Hypothalamus (tissue), 51 donors: ENCODE measurements at regions not wholly inside any gene's neighbourhood (a gene's known extent, or its start where the extent isn't known, plus 50 kb on each side); places are given as distances from the start of the nearest gene placed in this dataset.

Experiments used
- DNase-seq, 51 donors: peaks; one replicate each; lab custom pipeline; 2025; lab: John Stamatoyannopoulos, UW

DNA sequence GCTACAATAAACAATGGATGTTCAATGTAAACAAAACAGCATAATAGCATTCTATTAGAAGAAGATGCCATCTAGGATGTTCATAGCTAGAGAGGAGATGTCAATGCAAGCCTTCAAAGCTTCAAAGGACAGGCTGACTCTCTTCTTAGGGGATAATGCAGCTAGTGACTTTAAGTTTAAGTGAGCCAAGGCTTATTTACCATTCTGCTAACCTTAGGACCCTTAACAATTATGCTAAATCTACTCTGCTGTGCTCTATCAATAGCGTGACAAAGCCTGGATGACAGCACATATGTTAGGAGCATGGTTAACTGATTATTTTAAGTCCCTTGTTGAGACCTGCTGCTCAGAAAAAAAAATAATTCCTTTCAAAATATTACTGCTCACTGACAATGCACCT lies 106.0 kb upstream of the SSTR1 start:
- DNase-seq = no peak

DNA sequence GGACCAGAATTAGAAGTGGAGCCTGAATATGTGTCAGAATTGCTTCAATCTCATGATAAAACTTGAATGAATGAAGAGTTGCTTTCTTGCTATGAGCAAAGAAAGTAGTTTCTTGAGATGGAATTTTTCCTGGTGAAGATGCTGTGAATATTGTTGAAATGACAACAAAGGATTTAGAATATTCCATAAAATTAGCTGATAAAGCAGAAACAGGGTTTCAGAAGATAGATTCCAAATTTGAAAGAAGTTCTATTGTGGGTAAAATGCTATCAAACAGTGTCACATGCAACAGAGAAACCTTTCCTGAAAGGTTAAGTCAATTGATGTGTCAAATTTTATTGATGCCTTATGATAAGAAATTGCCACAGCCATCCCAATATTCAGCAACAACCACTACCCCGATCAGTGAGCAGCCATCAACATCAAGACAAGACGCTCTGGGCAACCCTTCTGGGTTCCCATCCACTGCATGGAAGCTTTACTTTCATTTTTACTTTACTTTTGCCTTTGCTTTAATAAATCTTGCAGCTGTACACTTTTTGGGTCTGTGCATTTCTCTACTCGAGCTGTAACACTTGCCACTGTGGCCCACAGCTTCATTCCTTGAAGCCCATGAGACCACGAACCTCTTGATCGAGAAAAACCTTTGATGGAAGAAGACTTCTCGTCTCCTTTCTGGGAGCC lies 104.0 kb upstream of the SSTR1 start:
- DNase-seq = no peak

DNA sequence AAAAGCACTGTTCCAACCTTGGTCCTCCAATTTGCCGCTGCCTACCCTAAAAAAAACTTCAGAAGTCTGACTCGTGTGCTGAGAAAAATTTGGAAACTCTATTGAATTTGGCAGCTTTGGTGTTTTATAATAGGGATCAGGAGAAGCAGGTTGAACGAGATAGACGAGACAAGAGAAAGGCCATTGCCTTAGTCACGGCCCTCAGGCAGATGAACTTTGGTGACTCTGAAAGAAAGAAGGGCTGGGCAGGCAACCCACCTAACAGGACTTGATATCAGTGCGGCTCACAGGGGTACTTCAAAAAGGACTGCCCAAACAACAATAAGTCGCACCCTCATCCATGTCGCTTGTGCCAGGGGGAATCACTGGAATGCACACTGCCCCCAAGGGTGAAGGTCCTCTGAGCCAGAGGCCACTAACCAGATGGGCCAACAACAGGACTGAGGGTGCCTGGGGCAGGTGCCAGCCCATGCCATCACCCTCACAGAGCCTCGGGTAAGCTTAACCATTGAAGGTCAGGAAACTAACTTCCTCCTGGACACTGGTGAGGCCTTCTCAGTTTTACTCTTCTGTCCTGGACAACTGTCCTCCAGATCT lies 102.5 kb upstream of the SSTR1 start:
- no peak for DNase-seq

DNA sequence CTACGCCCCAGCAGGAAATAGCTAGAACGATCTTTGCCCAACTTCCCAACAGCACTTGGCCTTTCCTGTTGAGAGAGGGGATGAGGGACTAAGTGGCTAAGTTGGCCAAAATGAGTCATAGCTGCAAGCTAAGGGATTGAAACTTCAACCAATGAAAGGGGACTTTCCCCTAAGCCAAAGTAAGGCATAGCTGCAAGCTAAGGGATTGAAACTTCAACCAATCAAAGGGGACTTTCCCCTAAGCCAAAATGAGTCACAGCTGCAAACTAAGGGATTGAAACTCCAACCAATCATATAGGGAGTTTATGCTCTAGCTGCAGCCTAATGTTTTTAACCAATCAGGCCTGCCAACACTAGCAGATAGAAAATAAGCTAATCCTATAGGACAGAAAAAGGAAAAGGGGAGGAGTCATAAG lies 100.5 kb upstream of the SSTR1 start:
- DNase-seq = no peak

DNA sequence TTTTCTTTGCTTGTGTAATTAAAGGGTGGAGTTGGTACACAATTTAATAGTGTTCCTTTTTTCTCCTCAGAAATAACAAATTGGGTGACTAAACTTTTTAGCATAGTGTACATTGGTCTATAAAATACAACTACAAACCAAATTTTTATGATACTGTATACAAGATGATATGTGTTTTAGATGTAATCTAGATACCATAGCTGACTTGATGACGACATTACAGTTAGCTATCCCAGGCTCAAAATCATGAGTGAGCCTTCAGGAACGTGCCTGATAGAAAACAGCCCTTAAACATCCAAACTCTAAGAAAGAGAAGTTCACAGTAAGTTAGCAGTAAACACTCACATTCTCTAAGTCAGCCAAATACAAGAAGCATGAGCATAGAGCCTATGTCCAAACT lies 99.0 kb upstream of the SSTR1 start:
- no peak for DNase-seq

DNA sequence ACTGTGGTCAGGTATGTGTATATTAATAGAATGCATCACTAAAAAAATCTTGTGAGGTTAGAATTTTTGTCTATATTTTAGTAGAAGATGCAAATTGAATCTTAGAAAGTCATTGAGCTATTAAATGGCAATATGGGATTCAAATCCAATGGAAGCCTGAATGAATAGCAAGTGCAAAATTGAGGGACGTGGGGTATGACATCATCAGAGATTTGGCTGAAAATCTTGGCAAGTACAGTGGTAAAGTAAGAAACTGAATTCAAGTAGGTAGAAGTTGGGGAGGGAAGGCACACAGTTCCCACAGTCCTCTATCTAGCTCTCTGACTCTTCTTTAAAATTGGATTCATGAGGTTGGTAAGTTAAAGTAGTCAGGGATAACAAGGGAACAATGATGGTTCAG lies 97.4 kb upstream of the SSTR1 start:
- DNase-seq = no peak

DNA sequence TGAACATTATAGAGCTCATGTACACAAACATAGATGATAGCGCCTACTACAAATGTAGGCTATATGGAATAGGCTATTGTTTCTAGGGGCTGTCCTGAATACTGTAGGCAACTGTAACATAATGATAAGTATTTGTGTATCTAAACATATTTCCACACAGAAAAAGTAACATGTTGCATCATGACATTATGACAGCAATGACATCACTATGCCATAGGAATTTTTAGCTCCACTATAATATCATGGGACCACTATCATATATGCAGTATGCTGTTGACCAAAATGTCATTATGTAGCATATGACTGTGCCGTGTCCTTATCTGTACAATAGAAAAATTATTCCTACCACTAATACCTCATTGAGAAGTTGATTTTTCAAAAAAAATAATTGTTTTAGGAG lies 96.7 kb upstream of the SSTR1 start:
- DNase-seq = no peak

DNA sequence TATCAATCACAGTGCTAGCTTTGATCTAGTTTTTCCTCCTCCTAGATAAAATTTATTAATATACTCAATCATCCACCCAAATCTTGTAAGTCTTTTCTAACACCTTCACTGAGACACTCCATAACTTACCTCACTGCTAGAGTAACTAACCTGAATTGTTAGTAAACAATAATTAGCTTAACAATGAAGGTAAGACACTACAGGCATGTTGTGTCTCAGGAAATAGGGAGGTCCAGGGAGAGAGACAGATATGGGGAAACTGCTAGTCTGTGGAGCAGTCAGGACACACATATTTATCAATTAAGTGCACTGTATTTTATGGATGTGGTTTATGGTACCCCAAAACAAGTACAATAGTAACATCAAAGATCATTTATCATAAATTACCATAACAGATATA lies 94.2 kb upstream of the SSTR1 start:
- no peak for DNase-seq

DNA sequence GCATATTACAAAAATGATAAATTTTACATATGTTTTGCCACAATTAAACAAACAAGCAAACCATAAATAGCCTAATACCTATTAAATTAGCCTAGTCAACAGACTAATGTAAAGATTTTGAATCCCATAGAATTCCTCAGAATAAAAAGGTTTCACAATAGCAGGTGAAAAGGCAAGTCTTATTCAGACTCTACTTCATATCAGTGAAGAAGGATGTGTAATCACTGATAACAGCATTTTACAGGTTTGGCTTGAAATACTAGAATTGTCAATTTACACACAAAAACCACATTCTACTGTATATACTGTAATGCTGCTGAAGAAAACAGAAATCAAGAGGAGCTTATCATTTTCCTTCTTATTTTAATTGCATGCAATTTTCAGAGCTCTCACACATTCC lies 90.8 kb upstream of the SSTR1 start:
- no peak for DNase-seq

DNA sequence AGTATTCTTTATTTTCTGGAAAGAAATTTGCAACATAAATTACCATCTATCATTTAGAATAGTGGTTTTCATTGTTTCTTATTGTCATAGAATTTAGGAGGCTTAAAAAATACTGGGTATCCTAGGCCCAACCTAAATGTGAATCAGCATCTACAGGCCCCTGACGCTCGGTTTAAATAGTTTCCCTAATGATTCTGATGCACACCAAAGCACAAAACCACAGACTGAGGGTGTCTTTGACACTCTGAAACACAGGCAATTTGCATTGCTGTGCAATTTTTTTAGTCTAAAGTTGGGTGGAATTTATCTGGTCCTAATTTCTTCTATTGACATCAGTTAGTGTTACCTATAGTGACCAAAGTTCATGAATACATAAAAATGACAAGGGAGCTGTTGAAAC lies 87.6 kb upstream of the SSTR1 start:
- no peak for DNase-seq

DNA sequence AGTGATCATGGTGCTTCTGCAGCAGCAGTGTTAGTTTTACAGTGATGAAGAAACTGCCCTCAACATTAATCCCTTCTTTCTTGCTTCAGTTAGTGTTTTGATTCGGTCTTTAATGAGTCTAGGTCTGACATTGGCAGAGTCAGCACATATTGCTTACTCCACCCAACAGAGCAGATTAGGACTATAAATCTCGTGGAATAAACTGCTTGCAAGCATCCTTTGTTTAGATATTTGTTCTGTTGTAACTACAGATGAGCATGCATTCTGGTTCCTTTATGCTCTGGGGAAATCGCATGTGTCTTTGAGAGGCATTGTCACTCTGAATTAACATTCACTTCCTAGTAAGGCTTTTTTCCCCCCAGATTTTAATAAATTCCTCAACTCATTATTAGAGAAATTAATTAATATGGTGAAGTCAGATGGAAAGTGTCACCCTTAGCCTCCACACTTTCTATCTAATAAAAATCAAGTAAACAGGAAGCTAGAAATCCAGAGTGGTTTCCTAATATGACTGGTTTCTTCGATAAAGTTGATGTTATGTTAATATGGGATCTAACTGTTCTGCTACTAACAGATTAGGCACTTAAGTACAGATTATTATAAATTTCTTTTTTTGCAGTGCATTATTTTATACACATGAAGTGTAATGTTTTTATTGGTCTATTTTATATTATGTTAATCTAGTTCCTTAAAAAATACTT lies 86.2 kb upstream of the SSTR1 start:
- DNase-seq = no peak

DNA sequence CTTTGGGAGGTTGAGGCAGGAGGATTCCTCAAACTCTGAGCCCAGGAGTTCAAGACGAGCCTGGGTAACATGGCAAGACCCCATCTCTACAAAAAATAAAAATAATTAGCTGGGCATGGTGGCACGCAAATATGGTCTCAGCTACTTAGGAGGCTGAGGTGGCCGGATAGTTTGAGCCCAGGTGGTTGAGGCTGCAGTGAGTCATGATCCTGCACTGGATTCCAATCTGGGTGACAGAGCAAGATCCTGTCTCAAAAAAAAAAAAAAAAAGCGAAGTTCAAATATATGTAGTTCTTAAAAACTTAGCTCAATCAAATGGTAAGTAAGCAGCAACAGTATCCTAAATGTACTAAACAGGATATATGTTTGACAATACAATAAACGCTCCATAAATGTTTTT lies 85.5 kb upstream of the SSTR1 start:
- no peak for DNase-seq

DNA sequence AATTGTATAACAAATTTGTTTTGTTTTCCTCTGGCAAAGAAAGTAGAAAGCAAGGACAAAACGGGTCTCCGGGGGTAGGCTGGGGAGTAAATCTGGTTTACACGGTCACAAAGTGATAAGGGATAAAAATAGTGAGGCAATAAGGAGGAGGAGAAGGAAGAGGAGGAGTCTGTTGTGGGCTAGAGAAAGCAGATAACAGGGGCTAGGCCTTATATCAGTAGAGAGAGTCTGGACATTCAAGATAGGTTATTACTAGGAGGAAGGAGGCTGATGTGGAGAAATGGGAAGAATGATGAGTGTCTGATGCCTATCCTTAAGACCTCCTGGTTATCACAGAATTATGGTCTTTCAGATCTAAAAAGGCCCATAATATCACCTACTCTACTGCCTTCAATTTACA lies 83.2 kb upstream of the SSTR1 start:
- DNase-seq = no peak

DNA sequence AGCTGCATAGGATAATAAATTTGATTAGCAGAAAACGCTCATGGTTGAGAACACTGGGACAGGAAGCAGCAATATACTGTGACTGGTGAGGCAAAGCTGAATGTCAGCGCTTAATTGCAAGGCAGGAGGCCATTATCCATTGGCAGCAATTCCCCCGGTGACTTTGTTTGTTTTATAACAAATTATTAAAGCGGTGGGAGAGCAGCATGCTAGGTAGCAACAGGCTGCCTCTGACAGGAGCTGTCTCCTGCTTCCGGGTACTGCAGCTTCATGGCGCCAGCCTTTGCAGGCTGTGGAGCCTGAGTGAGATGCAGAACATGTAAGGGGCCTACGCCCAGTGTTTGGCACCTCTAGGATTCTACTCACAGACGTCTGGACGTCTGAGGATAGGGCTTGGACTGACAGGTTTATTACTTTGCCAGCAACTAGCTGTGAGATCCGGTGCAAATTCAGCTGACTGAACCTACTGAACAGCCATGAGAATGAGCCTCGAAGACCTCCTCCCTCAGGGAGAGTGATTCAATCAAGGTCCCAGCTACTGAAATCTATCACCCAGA lies 82.1 kb upstream of the SSTR1 start:
- DNase-seq = no peak

DNA sequence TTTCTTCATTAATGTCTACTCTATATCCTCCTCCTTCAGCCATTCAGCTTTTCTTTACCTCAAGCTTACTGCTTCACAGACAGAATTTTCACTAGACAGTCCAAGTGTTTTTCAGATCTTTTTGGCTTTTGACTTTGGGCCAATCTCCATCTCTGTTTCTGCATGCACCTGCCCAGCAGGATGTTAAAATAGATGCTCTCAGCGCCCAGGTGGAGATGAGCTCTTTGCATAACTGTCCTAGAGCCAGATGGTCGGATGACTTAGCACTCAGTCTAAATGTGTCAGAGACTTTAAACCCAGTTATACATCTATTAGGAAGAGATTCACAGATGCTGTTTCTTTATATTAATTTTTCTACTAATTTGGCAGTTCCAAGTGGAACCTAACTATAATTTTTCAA lies 80.3 kb upstream of the SSTR1 start:
- DNase-seq = no peak

DNA sequence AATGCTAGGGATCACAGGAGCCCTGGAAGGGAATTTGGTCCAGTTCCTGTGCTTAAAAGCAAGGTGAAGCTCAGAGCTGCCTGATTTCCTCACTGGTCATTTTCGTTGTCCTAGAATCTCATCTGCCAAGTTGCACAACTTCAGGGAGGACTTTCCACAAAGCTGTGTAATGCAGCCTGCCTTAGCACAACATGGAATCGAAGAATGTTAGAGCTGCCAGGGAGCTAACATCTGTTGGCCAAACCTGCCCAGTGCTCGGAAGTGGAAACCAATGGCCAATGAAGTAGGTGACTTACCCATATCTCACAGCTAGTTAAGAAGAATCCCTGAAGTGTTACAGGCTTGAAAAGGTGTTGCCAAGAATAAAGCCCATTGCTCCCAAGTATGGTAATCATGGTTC lies 79.9 kb upstream of the SSTR1 start:
- DNase-seq = no peak

DNA sequence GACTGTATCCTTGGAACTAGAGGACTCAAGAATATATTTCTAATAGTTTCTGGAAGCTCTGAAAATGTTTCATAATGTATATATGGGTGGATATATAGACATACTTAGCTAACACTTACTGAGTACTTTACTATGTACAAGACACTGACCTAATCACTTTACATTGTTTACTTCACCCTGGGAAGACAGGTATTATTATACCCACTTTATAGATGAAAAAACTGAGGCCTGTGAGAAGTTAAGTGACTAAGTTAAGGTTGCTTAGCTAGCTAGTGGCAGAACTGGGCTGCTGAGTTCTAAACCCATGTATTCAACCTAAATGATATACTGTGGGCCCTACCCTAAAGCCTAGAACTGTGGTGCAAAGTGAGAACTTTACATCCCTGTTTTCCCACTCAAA lies 79.1 kb upstream of the SSTR1 start:
- DNase-seq = no peak

DNA sequence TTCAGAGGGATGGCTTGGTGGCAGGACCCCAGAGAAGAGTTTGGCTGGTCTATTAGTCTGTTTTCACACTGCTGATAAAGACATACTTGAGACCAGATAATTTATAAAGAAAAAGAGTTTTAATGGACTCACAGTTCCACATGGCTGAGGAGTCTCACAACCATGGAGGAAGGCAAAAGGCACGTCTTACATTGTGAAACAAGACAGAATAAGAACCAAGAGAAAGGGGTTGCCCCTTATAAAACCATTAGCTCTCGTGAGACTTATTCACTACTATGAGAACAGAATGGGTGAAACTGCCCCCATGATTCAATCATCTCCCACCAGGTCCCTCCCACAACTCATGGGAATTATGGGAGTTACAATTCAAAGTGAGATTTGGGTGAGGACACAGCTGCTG lies 78.5 kb upstream of the SSTR1 start:
- DNase-seq = no peak

DNA sequence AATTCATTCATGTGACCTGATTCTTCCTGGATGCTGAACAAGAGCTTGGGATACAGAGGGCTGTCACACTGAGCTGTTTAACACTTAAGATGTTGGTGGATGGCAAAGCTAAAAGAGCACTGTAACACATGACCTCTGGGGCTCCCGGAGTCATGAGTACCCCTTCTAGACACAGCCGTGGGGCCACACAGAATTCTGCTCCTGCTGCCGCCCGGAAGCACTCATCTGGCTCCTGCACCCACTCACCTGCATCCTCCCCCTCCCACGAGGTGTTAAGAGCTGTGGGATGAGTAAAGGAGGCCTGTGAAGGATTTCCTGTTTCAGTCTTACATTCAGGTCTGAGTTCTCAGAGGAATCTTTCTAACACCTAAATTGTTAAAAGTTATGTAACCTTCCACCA lies 78.0 kb upstream of the SSTR1 start:
- DNase-seq = no peak

DNA sequence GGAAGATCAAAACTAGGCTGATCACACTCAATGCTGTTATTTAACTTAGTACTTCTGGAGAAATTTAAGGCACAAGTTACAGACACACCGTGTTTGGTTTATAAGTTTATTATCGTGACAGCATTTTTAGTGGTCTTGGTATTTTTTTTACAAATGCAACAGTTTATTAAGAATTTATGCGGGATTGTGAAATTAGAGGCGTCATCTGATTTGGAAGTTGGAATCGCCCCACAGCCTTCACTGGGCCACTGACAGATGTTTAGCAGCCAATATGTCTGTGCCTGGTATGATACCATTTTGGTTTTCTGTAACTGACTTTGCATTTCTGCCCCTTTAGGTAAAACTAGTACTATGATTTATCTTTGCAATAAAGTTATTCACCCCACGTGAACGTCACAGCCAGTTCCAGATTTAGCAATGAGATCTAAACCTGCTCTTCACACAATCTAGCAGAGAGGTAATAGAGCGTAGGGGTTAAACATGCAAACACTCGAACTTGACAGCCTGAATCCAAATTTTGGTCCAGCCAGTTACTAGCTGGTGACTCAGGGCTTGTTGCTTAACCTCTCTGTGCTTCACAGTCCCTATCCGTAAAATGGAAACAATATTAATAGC lies 73.2 kb upstream of the SSTR1 start:
- DNase-seq = no peak

DNA sequence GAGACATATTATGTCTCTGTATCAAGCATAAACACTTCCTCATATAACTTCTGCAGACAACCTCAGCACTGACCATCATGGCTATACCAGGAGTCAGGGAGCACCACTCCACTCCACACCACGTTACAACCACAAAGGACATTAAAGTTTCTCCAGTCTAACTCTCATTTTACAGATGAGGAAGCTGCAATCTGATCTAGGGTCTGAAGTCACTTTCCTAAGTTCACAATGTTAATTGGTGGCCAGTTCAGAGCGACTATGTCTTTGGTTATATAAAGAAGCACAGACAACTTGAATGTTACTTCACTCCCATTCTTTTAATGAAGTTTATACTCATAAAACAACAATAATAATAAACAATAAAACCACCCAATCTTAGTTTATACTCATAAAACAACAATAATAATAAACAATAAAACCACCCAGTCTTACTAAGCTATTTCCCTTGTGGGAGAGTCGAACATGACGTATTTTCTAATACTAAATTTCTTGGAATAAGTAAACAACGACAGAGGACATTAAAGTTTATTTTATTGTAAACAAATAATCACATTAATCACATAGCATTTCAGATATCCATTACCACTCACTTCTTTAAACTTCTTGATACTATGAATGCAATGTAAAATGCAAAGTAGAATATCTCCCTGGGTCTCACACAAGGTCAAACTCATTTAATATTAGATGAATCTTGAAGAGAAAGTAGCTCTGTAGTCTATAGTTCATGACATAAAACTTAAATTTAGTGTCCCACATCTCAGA lies 72.4 kb upstream of the SSTR1 start:
- DNase-seq = no peak
